Right lobe of liver (tissue), 6 donors: ENCODE measurements at regions not wholly inside any gene's neighbourhood (a gene's known extent, or its start where the extent isn't known, plus 50 kb on each side); places are given as distances from the start of the nearest gene placed in this dataset.

ENCODE experiments used
- ATAC-seq, 4 donors: fragments of 200-7000 bp; cut with Tn5 transposase; one replicate each; pipeline ENCODE4 v1.9.1; 2020; ENCODE audit warnings: mild to moderate bottlenecking in 4 of 4, moderate library complexity in 4 of 4
- DNase-seq, 3 donors: peaks; one replicate each; pipeline ENCODE4 v3.0.0-alpha.2; 2020
- H3K27ac ChIP-seq, 3 donors: fragments of 200-600 bp; one replicate each; pipeline ENCODE4 v1.8.0; 2022
- H3K27me3 ChIP-seq, 2 donors: fragments of 200-600 bp; one replicate each; pipeline ENCODE4 v1.8.0; 2022
- H3K36me3 ChIP-seq, 4 donors: fragments of 200-600 bp; sonication (generic) in 1 of 4; one replicate each; pipeline versions ENCODE4 v1.5.1 to v1.8.0; 2017 to 2022; ENCODE audit warnings: control low read depth in 1 of 4
- H3K4me1 ChIP-seq, 4 donors: fragments of 200-600 bp; sonication (generic) in 1 of 4; one replicate each; pipeline versions ENCODE4 v1.5.1 to v1.8.0; 2017 to 2022; ENCODE audit warnings: control low read depth in 1 of 4
- H3K4me3 ChIP-seq, 3 donors: fragments of 200-600 bp; one replicate each; pipeline ENCODE4 v1.8.0; 2022
- H3K9me3 ChIP-seq, 4 donors: fragments of 200-600 bp; sonication (generic) in 1 of 4; one replicate each; pipeline versions ENCODE4 v1.5.1 to v1.8.0; 2017 to 2022; ENCODE audit warnings: control low read depth in 1 of 4
- CTCF ChIP-seq, 4 donors: fragments of 200-600 bp in 3 of 4; fragments of 450-650 bp in 1 of 4; IDR thresholded peaks; one replicate each; pipeline versions ENCODE4 v1.5.1 to v1.8.0; 2016 to 2022; ENCODE audit warnings: antibody characterized with exemption in 4 of 4, mild to moderate bottlenecking in 2 of 4
- POLR2A ChIP-seq: fragments of 450-650 bp; IDR thresholded peaks from one replicate; pipeline ENCODE4 v1.6.1; 2017; ENCODE audit warnings: antibody characterized with exemption, mild to moderate bottlenecking
- WGBS: methylation state at CpG from one replicate; pipeline ENCODE4 v1.1.6; 2018; ENCODE audit warnings: low coverage, low lambda C conversion rate; ENCODE audit not compliant: insufficient coverage; ENCODE audit errors: missing lambda C conversion rate; 5-methylcytosine and 5-hydroxymethylcytosine counted together
- intact Hi-C, 2 donors: fragments of 100-400 bp; cut with DNase I; formaldehyde crosslinking; loops; one replicate each; pipeline versions ENCODE4 v1.11.2 to v1.14.1; 2022
- donor health status: DM: no; HTN: yes; CAD: no.
- donor health status: DM: no; HTN: no; CAD: no.
- donor health status: DM: no; HTN: no; CAD: no.
- donor health status: DM: no; HTN: yes; CAD: no.
- donor health status: DM: no; HTN: yes; CAD: no.

GRCh38 chr2:39929531-39929930 lies 150.5 kb upstream of the THUMPD2 start:
- H3K36me3 ChIP-seq: no peaks in the 10 kb centered on the region
- H3K4me3 ChIP-seq: no peak overlapping the region
- TF ChIP-seq POLR2A: no peak
- H3K4me1 ChIP-seq: no peaks in the 10 kb centered on the region
- H3K27ac ChIP-seq: no peak overlapping the region
- no CpG with 5 or more reads among the region's 2 CpGs for WGBS
- DNase-seq: no peak
- no peak for ATAC-seq
- H3K9me3 ChIP-seq: no peaks in the 10 kb centered on the region
- no peaks in the 10 kb centered on the region for H3K27me3 ChIP-seq
- intact Hi-C loops: no loop called here

- TF ChIP-seq CTCF (IDR thresholded peaks at IDR 0.05) (no peak), POLR2A (no peak)
- DNase-seq (no peak), ATAC-seq (no peak)
- no peaks in the 10 kb centered on the region for H3K4me1 ChIP-seq
- no peak overlapping the region for H3K27ac ChIP-seq
- H3K36me3 ChIP-seq: no peaks in the 10 kb centered on the region
- intact Hi-C loops: no loop called here
- no peak overlapping the region for H3K4me3 ChIP-seq
- no peaks in the 10 kb centered on the region for H3K27me3 ChIP-seq
- H3K9me3 ChIP-seq: no peaks in the 10 kb centered on the region
- WGBS: 66% methylated on average over 3 of the region's 3 CpGs
Measured at GRCh38 chr2:39925312-39925711, 146.3 kb upstream of the THUMPD2 start.

GRCh38 chr2:39923455-39923854 lies 144.4 kb upstream of the THUMPD2 start:
- Histone ChIP-seq H3K27ac (no peak overlapping the region), H3K4me1 (no peaks in the 10 kb centered on the region), H3K9me3 (no peaks in the 10 kb centered on the region), H3K36me3 (no peaks in the 10 kb centered on the region), H3K27me3 (no peaks in the 10 kb centered on the region), H3K4me3 (no peak overlapping the region)
- WGBS: 21% methylated on average over 2 of the region's 2 CpGs
- ATAC-seq (no peak), DNase-seq (no peak)
- intact Hi-C loops: no loop called here
- TF ChIP-seq POLR2A (no peak), CTCF (IDR thresholded peaks at IDR 0.05) (no peak)

GRCh38 chr2:39922679-39923405 lies 143.8 kb upstream of the THUMPD2 start:
- intact Hi-C loops: no loop called here
- 41% methylated on average over 5 of the region's 5 CpGs for WGBS
- no peaks in the 10 kb centered on the region for H3K27me3 ChIP-seq
- ATAC-seq (no peak), DNase-seq (no peak)
- no peaks in the 10 kb centered on the region for H3K9me3 ChIP-seq
- no peaks in the 10 kb centered on the region for H3K4me1 ChIP-seq
- TF ChIP-seq POLR2A: no peak
- TF ChIP-seq CTCF (IDR thresholded peaks at IDR 0.05): no peak
- H3K4me3 ChIP-seq: no peak overlapping the region
- H3K27ac ChIP-seq: no peak overlapping the region
- H3K36me3 ChIP-seq: no peaks in the 10 kb centered on the region

- Histone ChIP-seq H3K27ac (no peak overlapping the region), H3K9me3 (no peaks in the 10 kb centered on the region), H3K36me3 (no peaks in the 10 kb centered on the region), H3K4me3 (no peak overlapping the region), H3K4me1 (no peaks in the 10 kb centered on the region), H3K27me3 (no peaks in the 10 kb centered on the region)
- intact Hi-C loops: no loop called here
- ATAC-seq (no peak), DNase-seq (no peak)
- TF ChIP-seq CTCF (IDR thresholded peaks at IDR 0.05) (no peak), POLR2A (no peak)
- 73% methylated on average over 2 of the region's 5 CpGs for WGBS
Measured at GRCh38 chr2:39920307-39920801, 141.3 kb upstream of the THUMPD2 start.
